WTC11 (cell line): ENCODE measurements at regions not wholly inside any gene's neighbourhood (a gene's known extent, or its start where the extent isn't known, plus 50 kb on each side); places are given as distances from the start of the nearest gene placed in this dataset.

Experiments used
- ATAC-seq: fragments of 200-7000 bp; cut with Tn5 transposase; 2 replicates; pipeline ENCODE4 v1.10.0; 2021; ENCODE audit warnings: mild to moderate bottlenecking, moderate library complexity
- CTCF ChIA-PET: fragments of 300-600 bp; sonication (Branson Sonifier 250); formaldehyde crosslinking; loops from one replicate; lab custom pipeline; 2021; ENCODE audit warnings: antibody characterized with exemption; lab: Charles Lee
- POLR2A ChIA-PET: fragments of 350-600 bp; sonication (Branson Sonifier 250); formaldehyde crosslinking; loops from one replicate; lab custom pipeline; 2021; ENCODE audit warnings: antibody characterized with exemption; lab: Charles Lee
- DNase-seq: peaks from one replicate; pipeline ENCODE4 v3.0.0; 2021; ENCODE audit warnings: low spot score
- H3K27ac Mint-ChIP-seq: 2 replicates; pipeline ENCODE4 v1.8.0; 2021; ENCODE audit warnings: mixed read lengths
- H3K27me3 Mint-ChIP-seq: 2 replicates; pipeline ENCODE4 v1.8.0; 2021; ENCODE audit warnings: low read depth, mild to moderate bottlenecking, moderate library complexity, mixed read lengths
- H3K36me3 Mint-ChIP-seq: 2 replicates; pipeline ENCODE4 v1.8.0; 2021; ENCODE audit warnings: mixed read lengths
- H3K4me1 Mint-ChIP-seq: 2 replicates; pipeline ENCODE4 v1.8.0; 2022; ENCODE audit warnings: mixed read lengths
- H3K4me3 Mint-ChIP-seq: 2 replicates; pipeline ENCODE4 v1.8.0; 2021; ENCODE audit warnings: mild to moderate bottlenecking, moderate library complexity, mixed read lengths
- H3K9me3 Mint-ChIP-seq: 2 replicates; pipeline ENCODE4 v1.8.0; 2021; ENCODE audit warnings: mixed read lengths
- ETV6 ChIP-seq: sonication (generic); formaldehyde crosslinking; IDR thresholded peaks from 2 replicates; pipeline ENCODE4 v1.8.1; 2022; ENCODE audit warnings: mild to moderate bottlenecking, missing genetic modification reagents
- FOXJ3 ChIP-seq: sonication (generic); formaldehyde crosslinking; IDR thresholded peaks from 2 replicates; pipeline ENCODE4 v1.9.0; 2021; ENCODE audit warnings: missing genetic modification reagents, mild to moderate bottlenecking, borderline replicate concordance
- FOXP1 ChIP-seq: sonication (generic); formaldehyde crosslinking; IDR thresholded peaks from 2 replicates; pipeline ENCODE4 v1.8.0; 2022; ENCODE audit warnings: missing genetic modification reagents, mild to moderate bottlenecking, moderate library complexity, borderline replicate concordance
- GTF2I ChIP-seq: fragments of 250-450 bp; sonication (Bioruptor Pico); conservative IDR thresholded peaks from 2 replicates; pipeline ENCODE4 v1.4.0; 2021; ENCODE audit warnings: mild to moderate bottlenecking
- MXD4 ChIP-seq: fragments of 250-450 bp; sonication (Bioruptor Pico); IDR thresholded peaks from 2 replicates; pipeline ENCODE4 v1.8.0; 2021; ENCODE audit warnings: mild to moderate bottlenecking, moderate library complexity, borderline replicate concordance
- NFATC4 ChIP-seq: fragments of 250-450 bp; sonication (Bioruptor Pico); IDR thresholded peaks from 2 replicates; pipeline ENCODE4 v1.9.0; 2021; ENCODE audit warnings: mild to moderate bottlenecking
- OVOL2 ChIP-seq: fragments of 250-450 bp; sonication (Bioruptor Pico); IDR thresholded peaks from 2 replicates; pipeline ENCODE4 v1.9.0; 2021; ENCODE audit warnings: mild to moderate bottlenecking, borderline replicate concordance
- RELA ChIP-seq: sonication (generic); formaldehyde crosslinking; IDR thresholded peaks from 2 replicates; pipeline ENCODE4 v1.8.1; 2022; ENCODE audit warnings: missing genetic modification reagents, mild to moderate bottlenecking, borderline replicate concordance
- SMAD3 ChIP-seq: sonication (generic); formaldehyde crosslinking; IDR thresholded peaks from 2 replicates; pipeline ENCODE4 v1.8.0; 2022; ENCODE audit warnings: missing genetic modification reagents, mild to moderate bottlenecking, borderline replicate concordance
- SP1 ChIP-seq: sonication (generic); formaldehyde crosslinking; conservative IDR thresholded peaks from 2 replicates; pipeline ENCODE4 v1.8.1; 2022; ENCODE audit warnings: missing genetic modification reagents
- ZBTB21 ChIP-seq: sonication (generic); formaldehyde crosslinking; IDR thresholded peaks from 2 replicates; pipeline ENCODE4 v1.8.1; 2023; ENCODE audit warnings: mild to moderate bottlenecking, missing genetic modification reagents, borderline replicate concordance
- ZNF121 ChIP-seq: sonication (generic); formaldehyde crosslinking; IDR thresholded peaks from 2 replicates; pipeline ENCODE4 v1.8.0; 2023; ENCODE audit warnings: missing genetic modification reagents
- ZNF232 ChIP-seq: sonication (generic); formaldehyde crosslinking; IDR thresholded peaks from 2 replicates; pipeline ENCODE4 v1.8.0; 2022; ENCODE audit warnings: mild to moderate bottlenecking, missing genetic modification reagents
- ZNF263 ChIP-seq: sonication (generic); formaldehyde crosslinking; IDR thresholded peaks from 2 replicates; pipeline ENCODE4 v1.8.1; 2022; ENCODE audit warnings: low read depth, mild to moderate bottlenecking, moderate library complexity, missing genetic modification reagents
- ZNF423 ChIP-seq: fragments of 250-450 bp; sonication (Bioruptor Pico); IDR thresholded peaks from 2 replicates; pipeline ENCODE4 v2.1.2; 2022; ENCODE audit warnings: mild to moderate bottlenecking, moderate library complexity
- TF ChIP-seq, protein P1 (sequence below): sonication (generic); formaldehyde crosslinking; IDR thresholded peaks from 2 replicates; pipeline ENCODE4 v1.8.0; 2022; ENCODE audit warnings: mild to moderate bottlenecking, missing genetic modification reagents
- TF ChIP-seq, protein P2 (sequence below): sonication (generic); formaldehyde crosslinking; conservative IDR thresholded peaks from 2 replicates; pipeline ENCODE4 v1.8.1; 2022; ENCODE audit warnings: mild to moderate bottlenecking, missing genetic modification reagents
- TF ChIP-seq, protein P3 (sequence below): fragments of 250-450 bp; sonication (Bioruptor Pico); IDR thresholded peaks from 2 replicates; pipeline ENCODE4 v1.9.0; 2021; ENCODE audit warnings: mild to moderate bottlenecking, borderline replicate concordance
- TF ChIP-seq, protein P4 (sequence below): sonication (generic); formaldehyde crosslinking; IDR thresholded peaks from 2 replicates; pipeline ENCODE4 v1.8.1; 2022; ENCODE audit warnings: mild to moderate bottlenecking, missing genetic modification reagents, moderate library complexity, borderline replicate concordance
- TF ChIP-seq, protein P5 (sequence below): sonication (generic); formaldehyde crosslinking; IDR thresholded peaks from 2 replicates; pipeline ENCODE4 v1.8.1; 2023; ENCODE audit warnings: mild to moderate bottlenecking, missing genetic modification reagents
- TF ChIP-seq, protein P6 (sequence below): sonication (generic); formaldehyde crosslinking; IDR thresholded peaks from 2 replicates; pipeline ENCODE4 v1.8.0; 2022; ENCODE audit warnings: missing genetic modification reagents

DNA sequence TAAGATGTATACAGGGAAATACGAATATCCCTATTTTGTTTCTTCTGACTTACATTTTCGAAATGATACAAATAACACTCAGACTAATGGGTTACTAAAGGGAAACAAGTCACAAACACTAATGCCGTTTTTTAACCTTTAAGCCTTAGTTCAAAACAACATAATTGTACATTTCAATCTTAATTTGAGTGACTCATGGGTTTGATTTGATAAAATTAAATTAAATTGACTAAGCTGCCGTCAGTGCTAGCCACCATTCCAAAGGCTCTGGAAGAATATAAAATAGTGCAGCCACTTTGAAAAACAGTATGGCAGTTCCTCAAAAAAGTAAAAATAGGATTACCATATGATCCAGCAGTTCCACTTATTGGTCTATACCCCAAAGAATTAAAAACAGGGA, 133.8 kb upstream of the NT5C1B start (continued):
- TF ChIP-seq ZNF232 (CRISPR knock-in tag) = no peak

DNA sequence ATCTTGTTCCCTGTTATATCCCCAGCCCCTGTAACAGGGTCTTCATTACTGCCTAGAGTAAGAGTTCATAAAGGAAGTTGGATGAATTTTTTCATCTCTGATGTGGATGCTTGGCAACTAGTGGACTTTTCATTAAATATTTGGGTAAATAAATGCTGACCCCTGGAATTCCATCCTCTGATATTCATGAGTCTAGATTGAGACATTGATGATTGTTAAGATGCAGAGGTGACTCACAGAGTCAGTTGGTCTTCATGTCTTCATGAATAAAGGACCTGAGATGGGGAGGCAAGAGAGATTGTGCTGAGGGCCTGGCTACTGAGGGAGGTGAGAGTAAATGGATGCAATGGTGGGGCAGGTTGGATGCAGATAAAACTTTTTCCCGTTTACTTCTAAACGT, 132.7 kb upstream of the NT5C1B start:
- ChIA-PET CTCF (no interaction called here), POLR2A (no interaction called here)
- no peaks in the 10 kb centered on the region for H3K4me1 Mint-ChIP-seq
- H3K9me3 Mint-ChIP-seq = no peaks in the 10 kb centered on the region
- H3K4me3 Mint-ChIP-seq = no peak overlapping the region
- no peaks in the 10 kb centered on the region for H3K27me3 Mint-ChIP-seq
- H3K27ac Mint-ChIP-seq = no peak overlapping the region
- no peak for ATAC-seq
- TF ChIP-seq ETV6 (no peak), NFATC4 (CRISPR knock-in tag) (no peak), FOXJ3 (CRISPR knock-in tag) (no peak), ZNF423 (CRISPR knock-in tag) (no peak), ZBTB21 (CRISPR knock-in tag) (no peak), FOXP1 (no peak)
- TF ChIP-seq, protein P1, sequence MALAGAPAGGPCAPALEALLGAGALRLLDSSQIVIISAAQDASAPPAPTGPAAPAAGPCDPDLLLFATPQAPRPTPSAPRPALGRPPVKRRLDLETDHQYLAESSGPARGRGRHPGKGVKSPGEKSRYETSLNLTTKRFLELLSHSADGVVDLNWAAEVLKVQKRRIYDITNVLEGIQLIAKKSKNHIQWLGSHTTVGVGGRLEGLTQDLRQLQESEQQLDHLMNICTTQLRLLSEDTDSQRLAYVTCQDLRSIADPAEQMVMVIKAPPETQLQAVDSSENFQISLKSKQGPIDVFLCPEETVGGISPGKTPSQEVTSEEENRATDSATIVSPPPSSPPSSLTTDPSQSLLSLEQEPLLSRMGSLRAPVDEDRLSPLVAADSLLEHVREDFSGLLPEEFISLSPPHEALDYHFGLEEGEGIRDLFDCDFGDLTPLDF (CRISPR knock-in tag) = no peak
- TF ChIP-seq, protein P2, sequence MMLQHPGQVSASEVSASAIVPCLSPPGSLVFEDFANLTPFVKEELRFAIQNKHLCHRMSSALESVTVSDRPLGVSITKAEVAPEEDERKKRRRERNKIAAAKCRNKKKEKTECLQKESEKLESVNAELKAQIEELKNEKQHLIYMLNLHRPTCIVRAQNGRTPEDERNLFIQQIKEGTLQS = no peak
- TF ChIP-seq, protein P3, sequence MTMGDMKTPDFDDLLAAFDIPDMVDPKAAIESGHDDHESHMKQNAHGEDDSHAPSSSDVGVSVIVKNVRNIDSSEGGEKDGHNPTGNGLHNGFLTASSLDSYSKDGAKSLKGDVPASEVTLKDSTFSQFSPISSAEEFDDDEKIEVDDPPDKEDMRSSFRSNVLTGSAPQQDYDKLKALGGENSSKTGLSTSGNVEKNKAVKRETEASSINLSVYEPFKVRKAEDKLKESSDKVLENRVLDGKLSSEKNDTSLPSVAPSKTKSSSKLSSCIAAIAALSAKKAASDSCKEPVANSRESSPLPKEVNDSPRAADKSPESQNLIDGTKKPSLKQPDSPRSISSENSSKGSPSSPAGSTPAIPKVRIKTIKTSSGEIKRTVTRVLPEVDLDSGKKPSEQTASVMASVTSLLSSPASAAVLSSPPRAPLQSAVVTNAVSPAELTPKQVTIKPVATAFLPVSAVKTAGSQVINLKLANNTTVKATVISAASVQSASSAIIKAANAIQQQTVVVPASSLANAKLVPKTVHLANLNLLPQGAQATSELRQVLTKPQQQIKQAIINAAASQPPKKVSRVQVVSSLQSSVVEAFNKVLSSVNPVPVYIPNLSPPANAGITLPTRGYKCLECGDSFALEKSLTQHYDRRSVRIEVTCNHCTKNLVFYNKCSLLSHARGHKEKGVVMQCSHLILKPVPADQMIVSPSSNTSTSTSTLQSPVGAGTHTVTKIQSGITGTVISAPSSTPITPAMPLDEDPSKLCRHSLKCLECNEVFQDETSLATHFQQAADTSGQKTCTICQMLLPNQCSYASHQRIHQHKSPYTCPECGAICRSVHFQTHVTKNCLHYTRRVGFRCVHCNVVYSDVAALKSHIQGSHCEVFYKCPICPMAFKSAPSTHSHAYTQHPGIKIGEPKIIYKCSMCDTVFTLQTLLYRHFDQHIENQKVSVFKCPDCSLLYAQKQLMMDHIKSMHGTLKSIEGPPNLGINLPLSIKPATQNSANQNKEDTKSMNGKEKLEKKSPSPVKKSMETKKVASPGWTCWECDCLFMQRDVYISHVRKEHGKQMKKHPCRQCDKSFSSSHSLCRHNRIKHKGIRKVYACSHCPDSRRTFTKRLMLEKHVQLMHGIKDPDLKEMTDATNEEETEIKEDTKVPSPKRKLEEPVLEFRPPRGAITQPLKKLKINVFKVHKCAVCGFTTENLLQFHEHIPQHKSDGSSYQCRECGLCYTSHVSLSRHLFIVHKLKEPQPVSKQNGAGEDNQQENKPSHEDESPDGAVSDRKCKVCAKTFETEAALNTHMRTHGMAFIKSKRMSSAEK (CRISPR knock-in tag) = no peak
- TF ChIP-seq, protein P4, sequence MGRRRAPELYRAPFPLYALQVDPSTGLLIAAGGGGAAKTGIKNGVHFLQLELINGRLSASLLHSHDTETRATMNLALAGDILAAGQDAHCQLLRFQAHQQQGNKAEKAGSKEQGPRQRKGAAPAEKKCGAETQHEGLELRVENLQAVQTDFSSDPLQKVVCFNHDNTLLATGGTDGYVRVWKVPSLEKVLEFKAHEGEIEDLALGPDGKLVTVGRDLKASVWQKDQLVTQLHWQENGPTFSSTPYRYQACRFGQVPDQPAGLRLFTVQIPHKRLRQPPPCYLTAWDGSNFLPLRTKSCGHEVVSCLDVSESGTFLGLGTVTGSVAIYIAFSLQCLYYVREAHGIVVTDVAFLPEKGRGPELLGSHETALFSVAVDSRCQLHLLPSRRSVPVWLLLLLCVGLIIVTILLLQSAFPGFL (CRISPR knock-in tag) = no peak
- DNase-seq = no peak
- H3K36me3 Mint-ChIP-seq = no peaks in the 10 kb centered on the region

DNA sequence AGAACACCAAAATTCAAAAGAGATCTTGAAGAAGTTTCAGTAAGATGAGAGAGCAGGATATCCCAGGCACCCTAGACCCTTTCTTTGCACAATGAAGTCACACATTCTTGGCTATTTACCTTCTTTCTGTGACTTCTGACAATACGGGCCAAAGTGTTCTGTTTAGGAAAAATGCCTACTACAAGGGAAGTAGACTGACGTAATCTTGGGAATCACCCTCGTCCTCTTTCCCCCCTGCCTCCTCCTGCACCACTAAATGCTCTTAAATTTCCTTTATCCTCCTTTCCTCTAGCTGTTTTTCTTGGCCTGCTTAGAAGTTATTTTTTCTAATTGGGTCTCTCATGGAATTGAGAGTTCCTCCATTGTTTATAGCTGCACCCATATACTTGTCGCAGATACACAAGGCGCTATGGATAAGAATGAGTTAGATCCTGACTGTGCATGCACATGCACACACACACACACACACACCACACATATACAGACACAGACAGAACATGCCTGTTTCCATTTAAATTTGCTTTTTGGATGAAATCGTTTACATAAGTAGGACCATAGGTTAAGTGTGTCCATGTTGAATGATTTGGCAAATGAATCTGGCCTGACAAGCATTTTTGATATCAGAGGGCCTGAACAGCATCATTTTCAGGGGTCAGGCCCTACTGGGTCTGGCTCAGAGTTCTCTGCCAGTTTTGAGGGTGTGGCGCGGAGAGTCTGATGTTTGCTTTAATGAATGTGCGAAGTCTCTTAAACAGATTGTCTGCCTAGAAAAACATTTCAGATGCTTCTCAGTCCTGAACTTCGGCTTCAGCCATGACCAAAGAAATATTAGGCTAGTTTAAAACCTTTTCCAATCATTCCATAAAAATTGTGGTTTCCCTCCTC, 131.9 kb upstream of the NT5C1B start:
- Mint-ChIP-seq H3K27ac (no peak overlapping the region), H3K4me3 (no peak overlapping the region), H3K27me3 (no peaks in the 10 kb centered on the region), H3K9me3 (no peaks in the 10 kb centered on the region), H3K36me3 (no peaks in the 10 kb centered on the region), H3K4me1 (peaks cover 3% of the 10 kb centered on the region; the same call in 1 of the 2 replicates)
- ChIA-PET CTCF (interaction anchor here (1.1 kb wide), 1 partner anchor 31 kb away, joined by 5 read pairs; no protein-coding TSS in a partner anchor), POLR2A (interaction anchor here (0.6 kb wide), 1 partner anchor 575 kb away, joined by 6 read pairs; no protein-coding TSS in a partner anchor)
- ATAC-seq (no peak), DNase-seq (no peak)
- TF ChIP-seq, protein P5, sequence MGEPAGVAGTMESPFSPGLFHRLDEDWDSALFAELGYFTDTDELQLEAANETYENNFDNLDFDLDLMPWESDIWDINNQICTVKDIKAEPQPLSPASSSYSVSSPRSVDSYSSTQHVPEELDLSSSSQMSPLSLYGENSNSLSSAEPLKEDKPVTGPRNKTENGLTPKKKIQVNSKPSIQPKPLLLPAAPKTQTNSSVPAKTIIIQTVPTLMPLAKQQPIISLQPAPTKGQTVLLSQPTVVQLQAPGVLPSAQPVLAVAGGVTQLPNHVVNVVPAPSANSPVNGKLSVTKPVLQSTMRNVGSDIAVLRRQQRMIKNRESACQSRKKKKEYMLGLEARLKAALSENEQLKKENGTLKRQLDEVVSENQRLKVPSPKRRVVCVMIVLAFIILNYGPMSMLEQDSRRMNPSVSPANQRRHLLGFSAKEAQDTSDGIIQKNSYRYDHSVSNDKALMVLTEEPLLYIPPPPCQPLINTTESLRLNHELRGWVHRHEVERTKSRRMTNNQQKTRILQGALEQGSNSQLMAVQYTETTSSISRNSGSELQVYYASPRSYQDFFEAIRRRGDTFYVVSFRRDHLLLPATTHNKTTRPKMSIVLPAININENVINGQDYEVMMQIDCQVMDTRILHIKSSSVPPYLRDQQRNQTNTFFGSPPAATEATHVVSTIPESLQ (CRISPR knock-in tag) = no peak
- TF ChIP-seq SP1 (CRISPR knock-in tag) (no peak), SMAD3 (CRISPR knock-in tag) (no peak), ZNF263 (no peak), RELA (CRISPR knock-in tag) (no peak), GTF2I (CRISPR knock-in tag) (no peak), MXD4 (CRISPR knock-in tag) (no peak), OVOL2 (CRISPR knock-in tag) (no peak), ZNF121 (CRISPR knock-in tag) (no peak)
- TF ChIP-seq, protein P6, sequence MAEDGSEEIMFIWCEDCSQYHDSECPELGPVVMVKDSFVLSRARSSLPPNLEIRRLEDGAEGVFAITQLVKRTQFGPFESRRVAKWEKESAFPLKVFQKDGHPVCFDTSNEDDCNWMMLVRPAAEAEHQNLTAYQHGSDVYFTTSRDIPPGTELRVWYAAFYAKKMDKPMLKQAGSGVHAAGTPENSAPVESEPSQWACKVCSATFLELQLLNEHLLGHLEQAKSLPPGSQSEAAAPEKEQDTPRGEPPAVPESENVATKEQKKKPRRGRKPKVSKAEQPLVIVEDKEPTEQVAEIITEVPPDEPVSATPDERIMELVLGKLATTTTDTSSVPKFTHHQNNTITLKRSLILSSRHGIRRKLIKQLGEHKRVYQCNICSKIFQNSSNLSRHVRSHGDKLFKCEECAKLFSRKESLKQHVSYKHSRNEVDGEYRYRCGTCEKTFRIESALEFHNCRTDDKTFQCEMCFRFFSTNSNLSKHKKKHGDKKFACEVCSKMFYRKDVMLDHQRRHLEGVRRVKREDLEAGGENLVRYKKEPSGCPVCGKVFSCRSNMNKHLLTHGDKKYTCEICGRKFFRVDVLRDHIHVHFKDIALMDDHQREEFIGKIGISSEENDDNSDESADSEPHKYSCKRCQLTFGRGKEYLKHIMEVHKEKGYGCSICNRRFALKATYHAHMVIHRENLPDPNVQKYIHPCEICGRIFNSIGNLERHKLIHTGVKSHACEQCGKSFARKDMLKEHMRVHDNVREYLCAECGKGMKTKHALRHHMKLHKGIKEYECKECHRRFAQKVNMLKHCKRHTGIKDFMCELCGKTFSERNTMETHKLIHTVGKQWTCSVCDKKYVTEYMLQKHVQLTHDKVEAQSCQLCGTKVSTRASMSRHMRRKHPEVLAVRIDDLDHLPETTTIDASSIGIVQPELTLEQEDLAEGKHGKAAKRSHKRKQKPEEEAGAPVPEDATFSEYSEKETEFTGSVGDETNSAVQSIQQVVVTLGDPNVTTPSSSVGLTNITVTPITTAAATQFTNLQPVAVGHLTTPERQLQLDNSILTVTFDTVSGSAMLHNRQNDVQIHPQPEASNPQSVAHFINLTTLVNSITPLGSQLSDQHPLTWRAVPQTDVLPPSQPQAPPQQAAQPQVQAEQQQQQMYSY = no peak
